ENCODE measurements at regions not wholly inside any gene's neighbourhood (a gene's known extent, or its start where the extent isn't known, plus 50 kb on each side); places are given as distances from the start of the nearest gene placed in this dataset.

GRCh38 chr1:37274486-37274885 lies 199.9 kb upstream of the ZC3H12A start:
- Histone ChIP-seq H3K27me3 (ENCODE audit: control insufficient read depth in 1 of 2, insufficient read depth in 2 of 2, low read length in 2 of 2) (no peaks in the 10 kb centered on the region), H3K4me1 (ENCODE audit: control insufficient read depth in 2 of 2, insufficient read depth in 2 of 2, low read length in 1 of 2) (no peaks in the 10 kb centered on the region), H3K4me3 (ENCODE audit: low read depth in 1 of 2, low read length in 2 of 2) (no peak overlapping the region), H3K36me3 (ENCODE audit: control insufficient read depth in 2 of 2, insufficient read depth in 2 of 2, low read length in 1 of 2) (no peaks in the 10 kb centered on the region), H3K9me3 (ENCODE audit: control insufficient read depth in 2 of 2, insufficient read depth in 1 of 2, low read depth in 1 of 2, low read length in 1 of 2) (peaks cover 0 to 2% of the 10 kb centered on the region in 2 donors), H3K27ac (ENCODE audit: low read depth in 2 of 2, low read length in 1 of 2) (no peak overlapping the region)
- WGBS, 2 donors: 47 to 50% methylated on average over 8 of the region's 8 CpGs

- 58 to 61% methylated on average over 4 to 5 of the region's 5 CpGs for WGBS, 2 donors
- Histone ChIP-seq H3K36me3 (ENCODE audit: control insufficient read depth in 2 of 2, insufficient read depth in 2 of 2, low read length in 1 of 2) (no peaks in the 10 kb centered on the region), H3K27ac (ENCODE audit: low read depth in 2 of 2, low read length in 1 of 2) (no peak overlapping the region), H3K9me3 (ENCODE audit: control insufficient read depth in 2 of 2, insufficient read depth in 1 of 2, low read depth in 1 of 2, low read length in 1 of 2) (peaks cover 0 to 5% of the 10 kb centered on the region in 2 donors), H3K27me3 (ENCODE audit: control insufficient read depth in 1 of 2, insufficient read depth in 2 of 2, low read length in 2 of 2) (no peaks in the 10 kb centered on the region), H3K4me3 (ENCODE audit: low read depth in 1 of 2, low read length in 2 of 2) (no peak overlapping the region), H3K4me1 (ENCODE audit: control insufficient read depth in 2 of 2, insufficient read depth in 2 of 2, low read length in 1 of 2) (no peaks in the 10 kb centered on the region)
These were observed 199.3 kb upstream of the ZC3H12A start for GRCh38 chr1:37274938-37275631.

- H3K9me3 ChIP-seq (ENCODE audit: control insufficient read depth in 2 of 2, insufficient read depth in 1 of 2, low read depth in 1 of 2, low read length in 1 of 2): peaks cover 0 to 7% of the 10 kb centered on the region in 2 donors
- no peak overlapping the region for H3K27ac ChIP-seq (ENCODE audit: low read depth in 2 of 2, low read length in 1 of 2)
- H3K4me3 ChIP-seq (ENCODE audit: low read depth in 1 of 2, low read length in 2 of 2): no peak overlapping the region
- H3K36me3 ChIP-seq (ENCODE audit: control insufficient read depth in 2 of 2, insufficient read depth in 2 of 2, low read length in 1 of 2): no peaks in the 10 kb centered on the region
- WGBS, 2 donors: 58 to 61% methylated on average over 2 of the region's 2 CpGs
- H3K27me3 ChIP-seq (ENCODE audit: control insufficient read depth in 1 of 2, insufficient read depth in 2 of 2, low read length in 2 of 2): no peaks in the 10 kb centered on the region
- no peaks in the 10 kb centered on the region for H3K4me1 ChIP-seq (ENCODE audit: control insufficient read depth in 2 of 2, insufficient read depth in 2 of 2, low read length in 1 of 2)
These were observed 197.0 kb upstream of the ZC3H12A start for GRCh38 chr1:37277366-37277765.

- Histone ChIP-seq H3K4me3 (ENCODE audit: low read depth in 1 of 2, low read length in 2 of 2) (no peak overlapping the region), H3K4me1 (ENCODE audit: control insufficient read depth in 2 of 2, insufficient read depth in 2 of 2, low read length in 1 of 2) (no peaks in the 10 kb centered on the region), H3K9me3 (ENCODE audit: control insufficient read depth in 2 of 2, insufficient read depth in 1 of 2, low read depth in 1 of 2, low read length in 1 of 2) (peaks cover 0 to 7% of the 10 kb centered on the region in 2 donors), H3K36me3 (ENCODE audit: control insufficient read depth in 2 of 2, insufficient read depth in 2 of 2, low read length in 1 of 2) (no peaks in the 10 kb centered on the region), H3K27ac (ENCODE audit: low read depth in 2 of 2, low read length in 1 of 2) (no peak overlapping the region), H3K27me3 (ENCODE audit: control insufficient read depth in 1 of 2, insufficient read depth in 2 of 2, low read length in 2 of 2) (peaks cover 0 to 4% of the 10 kb centered on the region in 2 donors)
- WGBS, 2 donors: 36 to 43% methylated on average over 3 of the region's 3 CpGs
These were observed 193.0 kb upstream of the ZC3H12A start for GRCh38 chr1:37281354-37281753.

DNA sequence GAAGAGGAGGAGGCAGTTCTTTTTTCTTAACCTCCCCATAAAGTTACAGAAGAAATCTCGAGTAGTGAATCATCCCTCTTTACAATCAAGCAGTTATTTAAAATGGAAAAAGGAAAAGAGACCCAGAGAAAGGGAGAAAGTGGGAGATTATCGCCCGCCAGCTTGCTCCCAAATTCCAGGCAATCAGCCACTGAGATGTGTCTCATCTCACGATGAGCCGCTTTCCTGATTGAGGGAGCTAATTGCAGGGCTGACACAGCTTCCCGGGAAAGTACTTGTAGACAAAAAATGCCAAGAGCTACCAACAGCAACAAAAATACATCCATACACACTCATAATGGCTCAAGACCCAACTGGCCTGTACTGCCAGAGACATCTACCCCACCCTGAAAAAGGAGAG lies 191.6 kb upstream of the ZC3H12A start:
- no peak overlapping the region for H3K27ac ChIP-seq (ENCODE audit: low read depth in 2 of 2, low read length in 1 of 2)
- peaks cover 0 to 7% of the 10 kb centered on the region in 2 donors for H3K9me3 ChIP-seq (ENCODE audit: control insufficient read depth in 2 of 2, insufficient read depth in 1 of 2, low read depth in 1 of 2, low read length in 1 of 2)
- peaks cover 0 to 4% of the 10 kb centered on the region in 2 donors for H3K27me3 ChIP-seq (ENCODE audit: control insufficient read depth in 1 of 2, insufficient read depth in 2 of 2, low read length in 2 of 2)
- no peaks in the 10 kb centered on the region for H3K36me3 ChIP-seq (ENCODE audit: control insufficient read depth in 2 of 2, insufficient read depth in 2 of 2, low read length in 1 of 2)
- H3K4me3 ChIP-seq (ENCODE audit: low read depth in 1 of 2, low read length in 2 of 2): no peak overlapping the region
- no peaks in the 10 kb centered on the region for H3K4me1 ChIP-seq (ENCODE audit: control insufficient read depth in 2 of 2, insufficient read depth in 2 of 2, low read length in 1 of 2)
- WGBS, 2 donors: 61 to 63% methylated on average over 6 of the region's 6 CpGs

DNA sequence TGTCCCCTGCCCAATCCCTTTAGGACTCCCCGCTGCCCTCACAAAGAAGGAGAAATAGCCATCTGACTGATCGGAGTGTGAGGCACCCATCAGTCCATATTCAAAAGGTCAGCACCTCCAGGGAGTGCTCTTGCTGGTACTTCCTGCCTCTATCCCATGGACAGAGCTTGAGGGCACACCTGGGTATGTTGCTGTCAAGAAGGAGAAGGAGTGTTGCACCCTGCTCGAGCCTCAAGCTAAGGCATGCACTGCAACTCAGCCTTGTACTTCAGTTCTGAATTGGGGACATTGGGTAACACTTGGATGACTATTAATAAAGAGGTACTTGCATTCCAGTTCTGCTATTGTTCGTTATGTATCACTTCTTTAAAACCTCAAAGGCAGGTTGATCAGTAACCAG lies 190.3 kb upstream of the ZC3H12A start:
- H3K36me3 ChIP-seq (ENCODE audit: control insufficient read depth in 2 of 2, insufficient read depth in 2 of 2, low read length in 1 of 2): no peaks in the 10 kb centered on the region
- no peaks in the 10 kb centered on the region for H3K4me1 ChIP-seq (ENCODE audit: control insufficient read depth in 2 of 2, insufficient read depth in 2 of 2, low read length in 1 of 2)
- H3K27me3 ChIP-seq (ENCODE audit: control insufficient read depth in 1 of 2, insufficient read depth in 2 of 2, low read length in 2 of 2): peaks cover 0 to 4% of the 10 kb centered on the region in 2 donors
- H3K9me3 ChIP-seq (ENCODE audit: control insufficient read depth in 2 of 2, insufficient read depth in 1 of 2, low read depth in 1 of 2, low read length in 1 of 2): peaks cover 0 to 5% of the 10 kb centered on the region in 2 donors
- no peak overlapping the region for H3K27ac ChIP-seq (ENCODE audit: low read depth in 2 of 2, low read length in 1 of 2)
- H3K4me3 ChIP-seq (ENCODE audit: low read depth in 1 of 2, low read length in 2 of 2): no peak overlapping the region
- 61 to 66% methylated on average over 4 of the region's 4 CpGs for WGBS, 2 donors

DNA sequence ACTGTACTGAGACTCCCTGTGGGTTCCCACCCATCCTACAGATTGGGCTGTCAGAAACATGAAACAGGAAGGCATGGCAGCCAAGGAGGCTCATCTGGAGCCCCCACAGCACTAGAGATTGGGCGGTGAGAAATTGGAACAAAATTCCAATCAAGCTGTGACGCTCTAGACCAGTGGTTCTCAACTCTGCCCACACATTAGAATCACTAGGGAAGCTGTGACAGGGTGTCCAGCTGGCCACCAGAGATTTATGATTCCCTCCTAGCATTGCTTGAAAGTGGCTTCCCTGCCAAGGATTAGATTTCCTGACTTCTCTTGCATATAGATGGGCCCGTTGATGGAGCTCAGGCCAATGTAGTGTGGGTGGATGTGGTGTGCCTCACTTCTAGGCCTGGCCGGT lies 187.5 kb upstream of the ZC3H12A start:
- WGBS, 2 donors: 87% methylated on average over 4 of the region's 4 CpGs
- H3K4me1 ChIP-seq (ENCODE audit: control insufficient read depth in 2 of 2, insufficient read depth in 2 of 2, low read length in 1 of 2): no peaks in the 10 kb centered on the region

DNA sequence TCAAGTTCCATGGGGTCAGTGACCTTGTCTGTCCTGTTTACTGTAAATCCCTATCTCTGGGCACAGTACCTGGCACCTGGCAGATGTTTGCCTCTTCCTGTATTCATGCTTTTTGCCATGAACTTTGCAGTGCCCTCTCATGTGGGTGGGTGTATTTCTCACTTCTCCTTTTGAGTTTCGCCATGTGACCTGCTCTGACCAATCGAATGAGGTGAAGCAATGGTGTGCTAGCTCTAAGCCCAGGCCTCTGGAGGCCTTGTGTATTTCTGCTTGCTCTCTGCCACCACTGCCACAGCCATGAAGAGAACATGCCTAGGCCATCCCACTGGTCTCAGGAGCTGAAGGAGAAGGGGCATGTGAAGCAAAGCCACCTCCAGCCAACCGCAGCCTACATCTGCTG lies 185.5 kb upstream of the ZC3H12A start:
- peaks cover 0 to 2% of the 10 kb centered on the region in 2 donors for H3K27me3 ChIP-seq (ENCODE audit: control insufficient read depth in 1 of 2, insufficient read depth in 2 of 2, low read length in 2 of 2)
- 88 to 96% methylated on average over 3 of the region's 3 CpGs for whole genome bisulfite sequencing, 2 donors
- no peaks in the 10 kb centered on the region for H3K9me3 ChIP-seq (ENCODE audit: control insufficient read depth in 2 of 2, insufficient read depth in 1 of 2, low read depth in 1 of 2, low read length in 1 of 2)
- no peaks in the 10 kb centered on the region for H3K36me3 ChIP-seq (ENCODE audit: control insufficient read depth in 2 of 2, insufficient read depth in 2 of 2, low read length in 1 of 2)
- no peak overlapping the region for H3K4me3 ChIP-seq (ENCODE audit: low read depth in 1 of 2, low read length in 2 of 2)
- no peaks in the 10 kb centered on the region for H3K4me1 ChIP-seq (ENCODE audit: control insufficient read depth in 2 of 2, insufficient read depth in 2 of 2, low read length in 1 of 2)
- H3K27ac ChIP-seq (ENCODE audit: low read depth in 2 of 2, low read length in 1 of 2): no peak overlapping the region

More for the DNA sequence above, 187.5 kb upstream of the ZC3H12A start:
- no peaks in the 10 kb centered on the region for H3K9me3 ChIP-seq (ENCODE audit: control insufficient read depth in 2 of 2, insufficient read depth in 1 of 2, low read depth in 1 of 2, low read length in 1 of 2)
- no peaks in the 10 kb centered on the region for H3K36me3 ChIP-seq (ENCODE audit: control insufficient read depth in 2 of 2, insufficient read depth in 2 of 2, low read length in 1 of 2)
- H3K4me3 ChIP-seq (ENCODE audit: low read depth in 1 of 2, low read length in 2 of 2): no peak overlapping the region
- no peak overlapping the region for H3K27ac ChIP-seq (ENCODE audit: low read depth in 2 of 2, low read length in 1 of 2)
- H3K27me3 ChIP-seq (ENCODE audit: control insufficient read depth in 1 of 2, insufficient read depth in 2 of 2, low read length in 2 of 2): peaks cover 0 to 4% of the 10 kb centered on the region in 2 donors

GRCh38 chr1:37290718-37291117 lies 183.7 kb upstream of the ZC3H12A start:
- no peaks in the 10 kb centered on the region for H3K36me3 ChIP-seq (ENCODE audit: control insufficient read depth in 2 of 2, insufficient read depth in 2 of 2, low read length in 1 of 2)
- H3K9me3 ChIP-seq (ENCODE audit: control insufficient read depth in 2 of 2, insufficient read depth in 1 of 2, low read depth in 1 of 2, low read length in 1 of 2): no peaks in the 10 kb centered on the region
- 23 to 38% methylated on average over 4 of the region's 4 CpGs for WGBS, 2 donors
- no peaks in the 10 kb centered on the region for H3K4me1 ChIP-seq (ENCODE audit: control insufficient read depth in 2 of 2, insufficient read depth in 2 of 2, low read length in 1 of 2)
- H3K27me3 ChIP-seq (ENCODE audit: control insufficient read depth in 1 of 2, insufficient read depth in 2 of 2, low read length in 2 of 2): no peaks in the 10 kb centered on the region
- no peak overlapping the region for H3K4me3 ChIP-seq (ENCODE audit: low read depth in 1 of 2, low read length in 2 of 2)
- H3K27ac ChIP-seq (ENCODE audit: low read depth in 2 of 2, low read length in 1 of 2): no peak overlapping the region

DNA sequence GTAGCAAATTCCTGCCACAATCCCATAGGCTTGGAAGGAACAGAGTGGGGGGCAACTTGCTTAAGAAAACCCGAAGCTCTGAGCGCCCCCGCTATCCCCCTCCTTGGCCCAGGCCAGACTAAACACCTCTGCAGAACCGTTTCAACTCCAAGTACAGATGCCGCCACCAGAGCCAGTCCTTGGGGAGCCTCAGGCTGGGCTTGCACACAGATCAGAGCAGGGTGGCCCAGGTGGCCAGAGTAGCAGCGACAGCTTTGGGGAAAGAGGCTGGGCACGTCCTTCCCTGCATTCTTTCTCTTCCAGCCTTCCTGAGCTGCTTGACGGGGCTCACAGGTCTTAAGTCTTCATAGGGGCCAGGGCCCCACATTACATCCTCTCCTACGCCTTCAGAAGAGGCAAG lies 181.6 kb upstream of the ZC3H12A start:
- H3K9me3 ChIP-seq (ENCODE audit: control insufficient read depth in 2 of 2, insufficient read depth in 1 of 2, low read depth in 1 of 2, low read length in 1 of 2): no peaks in the 10 kb centered on the region
- H3K4me3 ChIP-seq (ENCODE audit: low read depth in 1 of 2, low read length in 2 of 2): no peak overlapping the region
- no peaks in the 10 kb centered on the region for H3K4me1 ChIP-seq (ENCODE audit: control insufficient read depth in 2 of 2, insufficient read depth in 2 of 2, low read length in 1 of 2)
- no peaks in the 10 kb centered on the region for H3K36me3 ChIP-seq (ENCODE audit: control insufficient read depth in 2 of 2, insufficient read depth in 2 of 2, low read length in 1 of 2)
- 61 to 73% methylated on average over 9 of the region's 9 CpGs for WGBS, 2 donors
- H3K27me3 ChIP-seq (ENCODE audit: control insufficient read depth in 1 of 2, insufficient read depth in 2 of 2, low read length in 2 of 2): no peaks in the 10 kb centered on the region
- no peak overlapping the region for H3K27ac ChIP-seq (ENCODE audit: low read depth in 2 of 2, low read length in 1 of 2)

Data from esophagus (tissue), 2 donors.